Gastrocnemius medialis (tissue), 4 donors: ENCODE measurements at regions not wholly inside any gene's neighbourhood (a gene's known extent, or its start where the extent isn't known, plus 50 kb on each side); places are given as distances from the start of the nearest gene placed in this dataset.

Source experiments
- ATAC-seq, 2 donors: fragments of 150-250 bp; one replicate each; pipeline ENCODE4 v1.9.1; 2016
- DNase-seq, 2 donors: peaks; one replicate each; pipeline ENCODE4 v3.0.0-alpha.2; 2019
- H3K27ac ChIP-seq, 4 donors: fragments of 200-600 bp; sonication (generic); 1 replicate in 1 of 4; 2 replicates in 3 of 4; pipeline ENCODE4 v1.5.1; 2016 to 2018; ENCODE audit warnings: mild to moderate bottlenecking in 2 of 4, moderate library complexity in 1 of 4
- H3K27me3 ChIP-seq, 3 donors: fragments of 200-600 bp; sonication (generic) in 2 of 3; 1 replicate in 1 of 3; 2 replicates in 2 of 3; pipeline versions ENCODE4 v1.5.1 to v1.6.0; 2016 to 2019; ENCODE audit warnings: mild to moderate bottlenecking in 1 of 3, moderate library complexity in 1 of 3
- H3K36me3 ChIP-seq, 2 donors: fragments of 200-600 bp; sonication (generic) in 1 of 2; one replicate each; pipeline ENCODE4 v1.5.1; 2017 to 2018
- H3K4me1 ChIP-seq, 2 donors: fragments of 200-600 bp; sonication (generic) in 1 of 2; one replicate each; pipeline ENCODE4 v1.5.1; 2016 to 2017; ENCODE audit warnings: mild to moderate bottlenecking in 2 of 2
- H3K4me3 ChIP-seq, 4 donors: fragments of 200-600 bp; sonication (generic) in 3 of 4; 1 replicate in 1 of 4; 2 replicates in 3 of 4; pipeline ENCODE4 v1.5.1; 2016 to 2019; ENCODE audit warnings: mild to moderate bottlenecking in 2 of 4
- H3K9me3 ChIP-seq, 3 donors: fragments of 200-600 bp; sonication (generic) in 2 of 3; 1 replicate in 1 of 3; 2 replicates in 2 of 3; pipeline ENCODE4 v1.5.1; 2016 to 2019
- CTCF ChIP-seq, 5 experiments: fragments of 450-650 bp in 3 of 5; fragments of 200-600 bp in 2 of 5; sonication (generic) in 2 of 5; IDR thresholded peaks in 4 of 5; conservative IDR thresholded peaks in 1 of 5; 1 replicate in 4 of 5; 2 replicates in 1 of 5; pipeline ENCODE4 v1.5.1; 2016 to 2019; ENCODE audit warnings: antibody characterized with exemption in 5 of 5, mild to moderate bottlenecking in 3 of 5, moderate library complexity in 3 of 5
- POLR2A ChIP-seq, 2 donors: fragments of 450-650 bp; IDR thresholded peaks; one replicate each; pipeline ENCODE4 v1.6.1; 2017; ENCODE audit warnings: antibody characterized with exemption in 2 of 2, mild to moderate bottlenecking in 2 of 2, moderate library complexity in 2 of 2
- in situ Hi-C, 4 donors: fragments of 200-750 bp; cut with MboI; loops; one replicate each; pipeline versions ENCODE4 v1.15.0 to v1.8.0; 2017; ENCODE audit warnings: low sequenced_read_pairs in 4 of 4
- intact Hi-C: fragments of 100-400 bp; cut with DNase I; formaldehyde crosslinking; loops from one replicate; pipeline ENCODE4 v1.15.1; 2023; ENCODE audit warnings: low total_unique reads

GRCh38 chr3:104392327-104392726 lies 974.4 kb upstream of the ALCAM start:
- ATAC-seq (no peak), DNase-seq (no peak)
- TF ChIP-seq POLR2A (IDR thresholded peaks at IDR 0.05) (no peak), CTCF (IDR thresholded peaks at IDR 0.05 in 4 of 5, conservative IDR thresholded peaks at IDR 0.05 in 1 of 5) (no peak)
- in situ Hi-C loops = no loop called here
- H3K27ac ChIP-seq = no peak overlapping the region
- H3K36me3 ChIP-seq = no peaks in the 10 kb centered on the region
- intact Hi-C loops = no loop called here
- no peaks in the 10 kb centered on the region for H3K27me3 ChIP-seq
- no peaks in the 10 kb centered on the region for H3K4me1 ChIP-seq
- H3K9me3 ChIP-seq = no peaks in the 10 kb centered on the region
- H3K4me3 ChIP-seq = no peak overlapping the region

- in situ Hi-C loops = no loop called here
- no peak for DNase-seq
- H3K27ac ChIP-seq = no peak overlapping the region
- H3K4me1 ChIP-seq = no peaks in the 10 kb centered on the region
- H3K4me3 ChIP-seq = no peak overlapping the region
- no peak for TF ChIP-seq POLR2A (IDR thresholded peaks at IDR 0.05)
- TF ChIP-seq CTCF (IDR thresholded peaks at IDR 0.05 in 4 of 5, conservative IDR thresholded peaks at IDR 0.05 in 1 of 5) = no peak
- intact Hi-C loops = no loop called here
- no peaks in the 10 kb centered on the region for H3K9me3 ChIP-seq
- ATAC-seq = no peak
- H3K27me3 ChIP-seq = no peaks in the 10 kb centered on the region
- H3K36me3 ChIP-seq = no peaks in the 10 kb centered on the region
These were observed 969.6 kb upstream of the ALCAM start for GRCh38 chr3:104396974-104397669.

GRCh38 chr3:104397713-104398112 lies 969.0 kb upstream of the ALCAM start:
- in situ Hi-C loops (no loop called here), intact Hi-C loops (no loop called here)
- no peaks in the 10 kb centered on the region for H3K36me3 ChIP-seq
- no peak overlapping the region for H3K27ac ChIP-seq
- no peaks in the 10 kb centered on the region for H3K4me1 ChIP-seq
- H3K27me3 ChIP-seq = no peaks in the 10 kb centered on the region
- no peak for DNase-seq
- H3K4me3 ChIP-seq = no peak overlapping the region
- H3K9me3 ChIP-seq = no peaks in the 10 kb centered on the region
- ATAC-seq = no peak
- TF ChIP-seq POLR2A (IDR thresholded peaks at IDR 0.05) (no peak), CTCF (IDR thresholded peaks at IDR 0.05 in 4 of 5, conservative IDR thresholded peaks at IDR 0.05 in 1 of 5) (no peak)

GRCh38 chr3:104402902-104403301 lies 963.8 kb upstream of the ALCAM start:
- no peak overlapping the region for H3K27ac ChIP-seq
- intact Hi-C loops (no loop called here), in situ Hi-C loops (no loop called here)
- no peak for DNase-seq
- ATAC-seq = no peak
- no peaks in the 10 kb centered on the region for H3K4me1 ChIP-seq
- H3K4me3 ChIP-seq = no peak overlapping the region
- no peaks in the 10 kb centered on the region for H3K27me3 ChIP-seq
- TF ChIP-seq POLR2A (IDR thresholded peaks at IDR 0.05) = no peak
- no peak for TF ChIP-seq CTCF (IDR thresholded peaks at IDR 0.05 in 4 of 5, conservative IDR thresholded peaks at IDR 0.05 in 1 of 5)
- H3K36me3 ChIP-seq = no peaks in the 10 kb centered on the region
- no peaks in the 10 kb centered on the region for H3K9me3 ChIP-seq

GRCh38 chr3:104411757-104412156 lies 955.0 kb upstream of the ALCAM start:
- ATAC-seq (no peak), DNase-seq (no peak)
- intact Hi-C loops (no loop called here), in situ Hi-C loops (no loop called here)
- no peaks in the 10 kb centered on the region for H3K36me3 ChIP-seq
- no peaks in the 10 kb centered on the region for H3K27me3 ChIP-seq
- no peak overlapping the region for H3K4me3 ChIP-seq
- no peaks in the 10 kb centered on the region for H3K9me3 ChIP-seq
- no peaks in the 10 kb centered on the region for H3K4me1 ChIP-seq
- H3K27ac ChIP-seq = no peak overlapping the region
- TF ChIP-seq CTCF (IDR thresholded peaks at IDR 0.05 in 4 of 5, conservative IDR thresholded peaks at IDR 0.05 in 1 of 5) (no peak), POLR2A (IDR thresholded peaks at IDR 0.05) (no peak)
